MM.1S (cell line): ENCODE measurements at regions not wholly inside any gene's neighbourhood (a gene's known extent, or its start where the extent isn't known, plus 50 kb on each side); places are given as distances from the start of the nearest gene placed in this dataset.

Experiments
- CTCF ChIP-seq: fragments of 300-600 bp; sonication (generic); IDR thresholded peaks from 2 replicates; pipeline ENCODE4 v1.5.1; 2016; ENCODE audit warnings: antibody characterized with exemption, low read length, mixed read lengths
- EZH2 ChIP-seq: fragments of 300-600 bp; sonication (generic); optimal IDR thresholded peaks from 2 replicates; pipeline ENCODE3; 2017; ENCODE audit warnings: low read depth, mild to moderate bottlenecking, antibody characterized with exemption, low read length, mixed read lengths
- EZH2phosphoT487 ChIP-seq: fragments of 300-600 bp; sonication (generic); IDR thresholded peaks from 2 replicates; pipeline ENCODE4 v1.6.1; 2018; ENCODE audit warnings: antibody characterized with exemption, low read length

- TF ChIP-seq EZH2 (no peak), CTCF (no peak), EZH2phosphoT487 (no peak)
Observed at GRCh38 chr6:153493501-153493900, 362.4 kb upstream of the RGS17 start.
